HepG2 (cell line): ENCODE measurements at regions not wholly inside any gene's neighbourhood (a gene's known extent, or its start where the extent isn't known, plus 50 kb on each side); places are given as distances from the start of the nearest gene placed in this dataset.

Experiments
- ATAC-seq: fragments of 200-7000 bp; cut with Tn5 transposase; 3 replicates; pipeline ENCODE4 v1.9.1; 2020; ENCODE audit warnings: mild to moderate bottlenecking, moderate library complexity
- BruUV-seq: library from RNA; stranded (reverse); fragments of 400-500 nt; replicated peaks from 2 replicates; lab custom pipeline; 2021; lab: Mats Ljungman, UMichigan
- CTCF ChIA-PET: fragments of 300-600 bp; formaldehyde crosslinking; extraction: SDS; loops from one replicate; lab custom pipeline; 2021; ENCODE audit warnings: low total read pairs, inconsistent platforms, low intra/inter-chr PET ratio; lab: Yijun Ruan, JAX
- POLR2A ChIA-PET: fragments of 350-600 bp; sonication (Branson Sonifier 250); formaldehyde crosslinking; loops from one replicate; lab custom pipeline; 2020; ENCODE audit warnings: antibody characterized with exemption, inconsistent platforms; lab: Yijun Ruan, JAX
- DNase-seq: peaks from one replicate; pipeline ENCODE4 v3.0.0-alpha.2; 2015; ENCODE audit warnings: low spot score
- FAIRE-seq: peaks from 3 replicates; lab custom pipeline; 2011; peaks lifted over from hg19 to GRCh38; lab: Jason Lieb, UNC
- H2AFZ ChIP-seq: one replicate; pipeline ENCODE4 v1.6.1; 2011; ENCODE audit warnings: low read length, inconsistent platforms
- H3K27ac ChIP-seq: fragments of 300-600 bp; 3 replicates; pipeline ENCODE4 v1.8.0; 2011; ENCODE audit warnings: mixed run types, mild to moderate bottlenecking, mixed read lengths, low read length, inconsistent platforms; ENCODE audit not compliant: insufficient read depth; ENCODE audit errors: extremely low read length
- H3K27me3 ChIP-seq, 2 experiments: fragments of 200-600 bp in 1 of 2; 2 replicates in 1 of 2; 3 replicates in 1 of 2; pipeline versions ENCODE4 v1.6.0 to v1.8.0; 2011; ENCODE audit warnings: low read length in 2 of 2, mild to moderate bottlenecking in 2 of 2, moderate library complexity in 2 of 2, inconsistent platforms in 1 of 2; ENCODE audit not compliant: insufficient read depth in 2 of 2, control insufficient read depth in 1 of 2
- H3K36me3 ChIP-seq, 2 experiments: fragments of 200-600 bp in 1 of 2; replicated peaks in 1 of 2; 2 replicates in 1 of 2; 3 replicates in 1 of 2; pipeline versions ENCODE4 v1.5.1 to v1.8.0; 2011; ENCODE audit warnings: low read length in 2 of 2, inconsistent platforms in 1 of 2; ENCODE audit not compliant: insufficient read depth in 2 of 2, control insufficient read depth in 1 of 2
- H3K4me1 ChIP-seq: 2 replicates; pipeline ENCODE4 v1.5.1; 2012; ENCODE audit warnings: low read length, inconsistent platforms; ENCODE audit not compliant: insufficient read depth
- H3K4me2 ChIP-seq: 2 replicates; pipeline ENCODE4 v1.6.0; 2011; ENCODE audit warnings: low read depth, low read length, inconsistent platforms
- H3K4me3 ChIP-seq, 3 experiments: fragments of 200-600 bp in 1 of 3; sonication (generic), shearing (Covaris generic) in 1 of 3; replicated peaks in 1 of 3; 2 replicates each; pipeline ENCODE4 v1.5.1; 2011 to 2016; ENCODE audit warnings: low read length in 3 of 3, inconsistent platforms in 2 of 3, low read depth in 2 of 3, mild to moderate bottlenecking in 2 of 3, control low read depth in 1 of 3, mixed read lengths in 1 of 3; ENCODE audit not compliant: insufficient read depth in 1 of 3
- H3K79me2 ChIP-seq: one replicate; pipeline ENCODE4 v1.6.1; 2011; ENCODE audit warnings: low read length, inconsistent platforms; ENCODE audit not compliant: insufficient read depth
- H3K9ac ChIP-seq: 2 replicates; pipeline ENCODE4 v1.6.0; 2011; ENCODE audit warnings: mild to moderate bottlenecking, low read depth, low read length, inconsistent platforms; ENCODE audit not compliant: insufficient read depth
- H3K9me3 ChIP-seq: 2 replicates; pipeline ENCODE4 v1.5.1; 2012; ENCODE audit warnings: mild to moderate bottlenecking, low read length
- H4K20me1 ChIP-seq: 2 replicates; pipeline ENCODE4 v1.6.0; 2011; ENCODE audit warnings: inconsistent platforms, mild to moderate bottlenecking, low read length, moderate library complexity; ENCODE audit not compliant: insufficient read depth
- PCBP1 ChIP-seq: fragments of 200-400 bp; formaldehyde crosslinking; IDR thresholded peaks from 2 replicates; pipeline ENCODE4 v1.6.1; 2017; ENCODE audit warnings: mild to moderate bottlenecking, low read depth, low read length, borderline replicate concordance
- ZNF235 ChIP-seq: sonication (generic); formaldehyde crosslinking; IDR thresholded peaks from 2 replicates; pipeline ENCODE4 v1.8.1; 2023; ENCODE audit warnings: mild to moderate bottlenecking, missing genetic modification reagents, borderline replicate concordance
- ZNF460 ChIP-seq: sonication (generic); formaldehyde crosslinking; IDR thresholded peaks from 2 replicates; pipeline ENCODE4 v1.5.1; 2020; ENCODE audit warnings: missing genetic modification reagents, mild to moderate bottlenecking, borderline replicate concordance
- ZNF547 ChIP-seq: sonication (generic); formaldehyde crosslinking; IDR thresholded peaks from 2 replicates; pipeline ENCODE4 v1.5.1; 2020; ENCODE audit warnings: mild to moderate bottlenecking, missing genetic modification reagents
- ZNF773 ChIP-seq: sonication (generic); formaldehyde crosslinking; IDR thresholded peaks from 2 replicates; pipeline ENCODE4 v1.4.0; 2020; ENCODE audit warnings: missing genetic modification reagents, borderline replicate concordance
- ZSCAN9 ChIP-seq: IDR thresholded peaks from 2 replicates; pipeline ENCODE4 v1.6.1; 2016; ENCODE audit warnings: borderline replicate concordance
- WGBS: methylation state at CpG from one replicate; pipeline ENCODE4 v1.1.6; 2017; ENCODE audit warnings: low lambda C conversion rate; 5-methylcytosine and 5-hydroxymethylcytosine counted together
- in situ Hi-C: cut with HindIII; loops from 2 replicates; pipeline ENCODE4 v1.10.0; 2017; ENCODE audit warnings: low pct_unique_long_range_greater_than_20kb; ENCODE audit not compliant: extremely low pct_ligation_motif_present
- intact Hi-C: fragments of 100-400 bp; cut with micrococcal nuclease; formaldehyde crosslinking; loops from one replicate; pipeline ENCODE4 v1.10.0; 2022; ENCODE audit not compliant: unreplicated experiment
- TF ChIP-seq, protein P1 (sequence below): sonication (generic); formaldehyde crosslinking; IDR thresholded peaks from 2 replicates; pipeline ENCODE4 v1.4.0; 2020; ENCODE audit warnings: mild to moderate bottlenecking, missing genetic modification reagents, borderline replicate concordance

DNA sequence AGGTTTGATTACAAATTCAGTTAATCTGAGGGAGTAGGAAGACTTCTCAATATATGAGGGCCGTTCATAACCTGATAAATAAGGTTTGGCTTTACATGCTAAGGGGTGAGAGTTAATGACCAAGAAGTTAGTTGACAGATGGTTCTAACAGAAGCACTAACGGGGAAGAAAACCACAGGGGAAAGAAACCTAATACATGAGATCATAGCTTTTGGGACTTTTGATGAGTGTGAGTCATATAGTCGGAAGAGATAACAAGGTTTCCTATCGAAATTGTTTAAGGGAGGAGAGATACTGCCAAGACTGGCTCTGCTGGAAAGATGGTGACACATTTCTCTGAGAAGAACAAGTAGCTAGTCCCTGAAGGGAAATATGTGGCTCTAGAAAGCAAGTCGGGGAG lies 140.1 kb downstream of the COX7C start:
- Histone ChIP-seq H3K4me2 (no peak overlapping the region), H3K27ac (no peak overlapping the region), H3K9ac (no peak overlapping the region), H3K27me3 (no peaks in the 10 kb centered on the region), H3K79me2 (no peaks in the 10 kb centered on the region), H3K4me1 (no peaks in the 10 kb centered on the region), H3K36me3 (no peaks in the 10 kb centered on the region), H3K9me3 (no peaks in the 10 kb centered on the region), H3K4me3 (no peak overlapping the region), H4K20me1 (no peaks in the 10 kb centered on the region), H2AFZ (no peak overlapping the region)
- intact Hi-C loops = no loop called here
- BruUV-seq = no TSS peak
- no peak for TF ChIP-seq PCBP1
- TF ChIP-seq, protein P1, sequence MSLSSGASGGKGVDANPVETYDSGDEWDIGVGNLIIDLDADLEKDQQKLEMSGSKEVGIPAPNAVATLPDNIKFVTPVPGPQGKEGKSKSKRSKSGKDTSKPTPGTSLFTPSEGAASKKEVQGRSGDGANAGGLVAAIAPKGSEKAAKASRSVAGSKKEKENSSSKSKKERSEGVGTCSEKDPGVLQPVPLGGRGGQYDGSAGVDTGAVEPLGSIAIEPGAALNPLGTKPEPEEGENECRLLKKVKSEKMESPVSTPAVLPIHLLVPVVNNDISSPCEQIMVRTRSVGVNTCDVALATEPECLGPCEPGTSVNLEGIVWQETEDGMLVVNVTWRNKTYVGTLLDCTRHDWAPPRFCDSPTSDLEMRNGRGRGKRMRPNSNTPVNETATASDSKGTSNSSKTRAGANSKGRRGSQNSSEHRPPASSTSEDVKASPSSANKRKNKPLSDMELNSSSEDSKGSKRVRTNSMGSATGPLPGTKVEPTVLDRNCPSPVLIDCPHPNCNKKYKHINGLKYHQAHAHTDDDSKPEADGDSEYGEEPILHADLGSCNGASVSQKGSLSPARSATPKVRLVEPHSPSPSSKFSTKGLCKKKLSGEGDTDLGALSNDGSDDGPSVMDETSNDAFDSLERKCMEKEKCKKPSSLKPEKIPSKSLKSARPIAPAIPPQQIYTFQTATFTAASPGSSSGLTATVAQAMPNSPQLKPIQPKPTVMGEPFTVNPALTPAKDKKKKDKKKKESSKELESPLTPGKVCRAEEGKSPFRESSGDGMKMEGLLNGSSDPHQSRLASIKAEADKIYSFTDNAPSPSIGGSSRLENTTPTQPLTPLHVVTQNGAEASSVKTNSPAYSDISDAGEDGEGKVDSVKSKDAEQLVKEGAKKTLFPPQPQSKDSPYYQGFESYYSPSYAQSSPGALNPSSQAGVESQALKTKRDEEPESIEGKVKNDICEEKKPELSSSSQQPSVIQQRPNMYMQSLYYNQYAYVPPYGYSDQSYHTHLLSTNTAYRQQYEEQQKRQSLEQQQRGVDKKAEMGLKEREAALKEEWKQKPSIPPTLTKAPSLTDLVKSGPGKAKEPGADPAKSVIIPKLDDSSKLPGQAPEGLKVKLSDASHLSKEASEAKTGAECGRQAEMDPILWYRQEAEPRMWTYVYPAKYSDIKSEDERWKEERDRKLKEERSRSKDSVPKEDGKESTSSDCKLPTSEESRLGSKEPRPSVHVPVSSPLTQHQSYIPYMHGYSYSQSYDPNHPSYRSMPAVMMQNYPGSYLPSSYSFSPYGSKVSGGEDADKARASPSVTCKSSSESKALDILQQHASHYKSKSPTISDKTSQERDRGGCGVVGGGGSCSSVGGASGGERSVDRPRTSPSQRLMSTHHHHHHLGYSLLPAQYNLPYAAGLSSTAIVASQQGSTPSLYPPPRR = no peak
- TF ChIP-seq ZNF460 (CRISPR knock-in tag) = no peak
- no peak for TF ChIP-seq ZNF235 (CRISPR knock-in tag)
- no peak for TF ChIP-seq ZSCAN9 (CRISPR knock-in tag)
- no peak for TF ChIP-seq ZNF547 (CRISPR knock-in tag)
- no peak for TF ChIP-seq ZNF773
- WGBS = 0% methylated on average over 5 of the region's 5 CpGs
- FAIRE-seq = no peak
- no peak for ATAC-seq
- CTCF ChIA-PET = no interaction called here
- POLR2A ChIA-PET = no interaction called here
- DNase-seq = no peak
- in situ Hi-C loops = no loop called here
